Right lobe of liver (tissue), 4 donors: ENCODE measurements at regions not wholly inside any gene's neighbourhood (a gene's known extent, or its start where the extent isn't known, plus 50 kb on each side); places are given as distances from the start of the nearest gene placed in this dataset.

Source experiments
- POLR2A ChIP-seq: fragments of 450-650 bp; IDR thresholded peaks from one replicate; pipeline ENCODE4 v1.6.1; 2017; ENCODE audit warnings: antibody characterized with exemption, mild to moderate bottlenecking
- TF ChIP-seq, protein P1 (sequence below), 4 donors: fragments of 200-600 bp in 3 of 4; fragments of 450-650 bp in 1 of 4; IDR thresholded peaks; one replicate each; pipeline versions ENCODE4 v1.5.1 to v1.8.0; 2016 to 2022; ENCODE audit warnings: antibody characterized with exemption in 4 of 4, mild to moderate bottlenecking in 2 of 4
- donor health status: DM: no; HTN: no; CAD: no.
- donor health status: DM: no; HTN: no; CAD: no.
- donor health status: DM: no; HTN: yes; CAD: no.

DNA sequence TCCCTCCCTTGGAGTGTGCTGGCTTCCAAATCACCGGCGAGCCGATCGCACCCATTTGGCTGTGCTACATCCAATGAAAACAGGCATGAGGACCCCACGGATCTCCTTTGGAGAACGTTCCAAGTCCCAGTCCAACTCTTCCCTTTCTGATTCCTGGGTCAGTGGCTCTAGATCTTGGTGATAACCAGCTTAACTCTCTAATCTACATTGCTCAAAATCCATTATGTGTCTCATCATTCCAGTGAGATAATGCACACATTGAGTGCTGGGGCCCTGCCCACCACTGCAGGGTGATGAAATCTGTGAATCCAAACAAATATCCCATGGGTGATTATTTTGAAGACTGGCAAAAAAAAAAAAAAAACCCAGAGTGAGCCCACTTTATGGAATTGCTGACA lies 232.7 kb upstream of the COPS8 start:
- TF ChIP-seq POLR2A: no peak
- TF ChIP-seq, protein P1, sequence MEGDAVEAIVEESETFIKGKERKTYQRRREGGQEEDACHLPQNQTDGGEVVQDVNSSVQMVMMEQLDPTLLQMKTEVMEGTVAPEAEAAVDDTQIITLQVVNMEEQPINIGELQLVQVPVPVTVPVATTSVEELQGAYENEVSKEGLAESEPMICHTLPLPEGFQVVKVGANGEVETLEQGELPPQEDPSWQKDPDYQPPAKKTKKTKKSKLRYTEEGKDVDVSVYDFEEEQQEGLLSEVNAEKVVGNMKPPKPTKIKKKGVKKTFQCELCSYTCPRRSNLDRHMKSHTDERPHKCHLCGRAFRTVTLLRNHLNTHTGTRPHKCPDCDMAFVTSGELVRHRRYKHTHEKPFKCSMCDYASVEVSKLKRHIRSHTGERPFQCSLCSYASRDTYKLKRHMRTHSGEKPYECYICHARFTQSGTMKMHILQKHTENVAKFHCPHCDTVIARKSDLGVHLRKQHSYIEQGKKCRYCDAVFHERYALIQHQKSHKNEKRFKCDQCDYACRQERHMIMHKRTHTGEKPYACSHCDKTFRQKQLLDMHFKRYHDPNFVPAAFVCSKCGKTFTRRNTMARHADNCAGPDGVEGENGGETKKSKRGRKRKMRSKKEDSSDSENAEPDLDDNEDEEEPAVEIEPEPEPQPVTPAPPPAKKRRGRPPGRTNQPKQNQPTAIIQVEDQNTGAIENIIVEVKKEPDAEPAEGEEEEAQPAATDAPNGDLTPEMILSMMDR (IDR thresholded peaks at IDR 0.05): no peak
